ENCODE measurements at regions not wholly inside any gene's neighbourhood (a gene's known extent, or its start where the extent isn't known, plus 50 kb on each side); places are given as distances from the start of the nearest gene placed in this dataset.
A peak's percentile ranks its signal among the peaks of the same experiment; 100 is the strongest.

GRCh38 chr4:100852326-100852725 is 334.5 kb upstream of the EMCN start:
- intact Hi-C loops (cut with DNase I), result no loop called here
- Histone ChIP-seq H3K4me3 (no peak overlapping the region), H3K36me3 (no peaks in the 10 kb centered on the region), H3K27ac (no peak overlapping the region), H3K4me1 (no peaks in the 10 kb centered on the region), H3K27me3 (no peaks in the 10 kb centered on the region), H3K9me3 (peaks cover 0 to 2% of the 10 kb centered on the region in 2 donors)
- TF ChIP-seq CTCF (IDR thresholded peaks at IDR 0.05), result no peak
- no peak for ATAC-seq
- no peak for DNase-seq

- Histone ChIP-seq H3K27ac (no peak overlapping the region), H3K27me3 (no peaks in the 10 kb centered on the region), H3K36me3 (no peaks in the 10 kb centered on the region), H3K9me3 (peaks cover 0 to 2% of the 10 kb centered on the region in 2 donors), H3K4me1 (no peaks in the 10 kb centered on the region), H3K4me3 (no peak overlapping the region)
- TF ChIP-seq CTCF (IDR thresholded peaks at IDR 0.05), result no peak
- ATAC-seq, result no peak
- intact Hi-C loops (cut with DNase I), result no loop called here
- no peak for DNase-seq
Observed at GRCh38 chr4:100849319-100849718, 331.5 kb upstream of the EMCN start.

GRCh38 chr4:100848841-100849240 is 331.0 kb upstream of the EMCN start:
- Histone ChIP-seq H3K36me3 (no peaks in the 10 kb centered on the region), H3K27ac (no peak overlapping the region), H3K27me3 (no peaks in the 10 kb centered on the region), H3K4me3 (no peak overlapping the region), H3K4me1 (no peaks in the 10 kb centered on the region), H3K9me3 (peaks cover 0 to 2% of the 10 kb centered on the region in 2 donors)
- intact Hi-C loops (cut with DNase I), result no loop called here
- DNase-seq, result no peak
- ATAC-seq, result peak; percentile 22
- TF ChIP-seq CTCF (IDR thresholded peaks at IDR 0.05), result no peak

GRCh38 chr4:100843910-100844309 is 326.1 kb upstream of the EMCN start:
- TF ChIP-seq CTCF (IDR thresholded peaks at IDR 0.05), result no peak
- Histone ChIP-seq H3K27me3 (no peaks in the 10 kb centered on the region), H3K4me3 (no peak overlapping the region), H3K9me3 (no peaks in the 10 kb centered on the region), H3K4me1 (no peaks in the 10 kb centered on the region), H3K36me3 (no peaks in the 10 kb centered on the region), H3K27ac (no peak overlapping the region)
- intact Hi-C loops (cut with DNase I), result no loop called here
- ATAC-seq, result no peak
- no peak for DNase-seq

GRCh38 chr4:100842856-100843255 is 325.0 kb upstream of the EMCN start:
- DNase-seq, result no peak
- Histone ChIP-seq H3K9me3 (no peaks in the 10 kb centered on the region), H3K4me1 (no peaks in the 10 kb centered on the region), H3K36me3 (no peaks in the 10 kb centered on the region), H3K4me3 (no peak overlapping the region), H3K27ac (no peak overlapping the region), H3K27me3 (no peaks in the 10 kb centered on the region)
- TF ChIP-seq CTCF (IDR thresholded peaks at IDR 0.05), result no peak
- ATAC-seq, result peak; percentile 46
- intact Hi-C loops (cut with DNase I), result no loop called here

Measured in left lung (tissue), 4 donors.